ENCODE measurements at regions not wholly inside any gene's neighbourhood (a gene's known extent, or its start where the extent isn't known, plus 50 kb on each side); places are given as distances from the start of the nearest gene placed in this dataset.

DNA sequence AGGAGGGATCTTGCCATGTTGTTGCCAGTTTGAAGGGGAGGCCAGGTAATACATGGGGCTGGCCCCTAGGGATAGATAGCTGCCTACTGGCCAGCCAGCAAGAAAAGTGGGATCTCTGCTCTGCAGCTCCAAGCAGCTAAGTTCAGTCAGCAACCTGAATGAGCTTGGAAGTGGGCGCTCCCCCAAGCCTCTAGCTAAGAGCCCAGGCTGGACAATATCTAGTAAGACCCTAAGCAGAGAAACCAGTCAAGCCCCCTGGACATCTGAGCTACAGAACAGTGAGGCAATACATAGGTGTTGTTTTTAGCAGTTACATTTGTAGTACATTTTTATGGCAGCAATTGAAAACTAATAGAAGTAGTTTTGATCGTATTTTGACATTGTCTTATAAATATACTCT is 409.8 kb upstream of the SMIM21 start:
- ChIA-PET POLR2A (no interaction called here), CTCF (no interaction called here)
- Mint-ChIP-seq H3K36me3 (ENCODE audit: insufficient read depth, unreplicated experiment) (no peaks in the 10 kb centered on the region), H3K4me1 (ENCODE audit: insufficient read depth, unreplicated experiment) (no peaks in the 10 kb centered on the region), H3K27ac (ENCODE audit: low read depth, unreplicated experiment) (no peak overlapping the region), H3K4me3 (ENCODE audit: unreplicated experiment) (no peak overlapping the region), H3K9me3 (ENCODE audit: unreplicated experiment) (no peaks in the 10 kb centered on the region), H3K27me3 (ENCODE audit: insufficient read depth, unreplicated experiment) (no peaks in the 10 kb centered on the region)
- TF ChIP-seq CTCF (IDR thresholded peaks at IDR 0.05; ENCODE audit: unreplicated experiment): no peak
- intact Hi-C loops (cut with micrococcal nuclease): no loop called here
- no peak for DNase-seq (ENCODE audit: unreplicated experiment)
- no TSS peak for BruUV-seq (replicated peaks)

DNA sequence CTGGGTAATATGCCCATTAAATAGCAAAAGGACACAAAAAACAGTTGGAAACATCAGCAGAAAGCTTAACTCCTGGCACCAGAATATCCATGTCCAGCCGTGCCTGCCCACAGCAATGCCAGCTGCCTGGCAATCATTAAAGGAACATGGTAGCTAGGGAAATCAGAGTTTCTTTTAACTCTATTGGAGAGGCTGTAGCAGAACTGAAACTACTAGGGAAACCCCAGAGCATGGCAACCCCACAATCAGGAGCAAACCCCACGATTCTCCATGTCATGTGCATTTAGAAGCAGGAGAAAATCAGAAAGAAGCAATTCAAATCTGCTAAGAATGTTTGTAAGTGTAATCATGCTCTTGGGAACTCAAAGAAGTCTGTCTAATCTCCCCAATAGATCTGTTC is 409.0 kb upstream of the SMIM21 start:
- Mint-ChIP-seq H3K36me3 (ENCODE audit: insufficient read depth, unreplicated experiment) (no peaks in the 10 kb centered on the region), H3K9me3 (ENCODE audit: unreplicated experiment) (no peaks in the 10 kb centered on the region), H3K4me3 (ENCODE audit: unreplicated experiment) (no peak overlapping the region), H3K27me3 (ENCODE audit: insufficient read depth, unreplicated experiment) (no peaks in the 10 kb centered on the region), H3K4me1 (ENCODE audit: insufficient read depth, unreplicated experiment) (no peaks in the 10 kb centered on the region), H3K27ac (ENCODE audit: low read depth, unreplicated experiment) (no peak overlapping the region)
- no peak for DNase-seq (ENCODE audit: unreplicated experiment)
- intact Hi-C loops (cut with micrococcal nuclease): no loop called here
- no peak for TF ChIP-seq CTCF (IDR thresholded peaks at IDR 0.05; ENCODE audit: unreplicated experiment)
- CTCF ChIA-PET: no interaction called here
- POLR2A ChIA-PET: no interaction called here
- no TSS peak for BruUV-seq (replicated peaks)

- H3K27ac Mint-ChIP-seq (ENCODE audit: low read depth, unreplicated experiment): no peak overlapping the region
These were observed 404.5 kb upstream of the SMIM21 start for GRCh38 chr18:75831960-75832359.

DNA sequence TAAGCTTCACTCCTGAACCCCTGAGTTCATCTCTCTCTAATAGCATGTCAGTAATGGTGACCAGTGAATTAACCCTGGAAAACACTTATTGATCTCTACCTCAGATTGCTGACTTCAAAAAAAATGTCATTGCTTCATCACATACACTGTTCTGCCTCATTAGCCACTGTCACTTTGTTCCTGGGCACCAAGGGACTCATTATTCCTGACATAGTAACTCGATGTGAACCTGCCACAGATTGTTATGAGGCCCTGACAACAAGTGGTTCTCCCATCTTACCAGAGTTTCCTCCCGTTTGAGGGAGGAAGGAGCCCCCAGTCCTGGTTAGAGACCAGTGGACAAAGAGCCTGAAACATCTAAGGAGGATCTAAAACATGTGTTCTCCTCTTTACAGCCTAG is 403.3 kb upstream of the SMIM21 start:
- TF ChIP-seq CTCF (IDR thresholded peaks at IDR 0.05; ENCODE audit: unreplicated experiment): no peak
- Mint-ChIP-seq H3K4me3 (ENCODE audit: unreplicated experiment) (no peak overlapping the region), H3K36me3 (ENCODE audit: insufficient read depth, unreplicated experiment) (no peaks in the 10 kb centered on the region), H3K9me3 (ENCODE audit: unreplicated experiment) (no peaks in the 10 kb centered on the region), H3K27me3 (ENCODE audit: insufficient read depth, unreplicated experiment) (no peaks in the 10 kb centered on the region), H3K4me1 (ENCODE audit: insufficient read depth, unreplicated experiment) (no peaks in the 10 kb centered on the region), H3K27ac (ENCODE audit: low read depth, unreplicated experiment) (no peak overlapping the region)
- ChIA-PET CTCF (no interaction called here), POLR2A (no interaction called here)
- intact Hi-C loops (cut with micrococcal nuclease): no loop called here
- no TSS peak for BruUV-seq (replicated peaks)
- DNase-seq (ENCODE audit: unreplicated experiment): no peak

More at GRCh38 chr18:75831960-75832359, 404.5 kb upstream of the SMIM21 start:
- ChIA-PET POLR2A (no interaction called here), CTCF (no interaction called here)
- Mint-ChIP-seq H3K27me3 (ENCODE audit: insufficient read depth, unreplicated experiment) (no peaks in the 10 kb centered on the region), H3K9me3 (ENCODE audit: unreplicated experiment) (no peaks in the 10 kb centered on the region), H3K4me3 (ENCODE audit: unreplicated experiment) (no peak overlapping the region), H3K36me3 (ENCODE audit: insufficient read depth, unreplicated experiment) (no peaks in the 10 kb centered on the region), H3K4me1 (ENCODE audit: insufficient read depth, unreplicated experiment) (no peaks in the 10 kb centered on the region)
- intact Hi-C loops (cut with micrococcal nuclease): no loop called here
- DNase-seq (ENCODE audit: unreplicated experiment): no peak
- no TSS peak for BruUV-seq (replicated peaks)
- no peak for TF ChIP-seq CTCF (IDR thresholded peaks at IDR 0.05; ENCODE audit: unreplicated experiment)

All from MCF 10A (cell line).